ENCODE measurements at regions not wholly inside any gene's neighbourhood (a gene's known extent, or its start where the extent isn't known, plus 50 kb on each side); places are given as distances from the start of the nearest gene placed in this dataset.

- no peak for DNase-seq
These were observed 475.2 kb downstream of the LPIN1 start for GRCh38 chr2:12221584-12221983.

DNA sequence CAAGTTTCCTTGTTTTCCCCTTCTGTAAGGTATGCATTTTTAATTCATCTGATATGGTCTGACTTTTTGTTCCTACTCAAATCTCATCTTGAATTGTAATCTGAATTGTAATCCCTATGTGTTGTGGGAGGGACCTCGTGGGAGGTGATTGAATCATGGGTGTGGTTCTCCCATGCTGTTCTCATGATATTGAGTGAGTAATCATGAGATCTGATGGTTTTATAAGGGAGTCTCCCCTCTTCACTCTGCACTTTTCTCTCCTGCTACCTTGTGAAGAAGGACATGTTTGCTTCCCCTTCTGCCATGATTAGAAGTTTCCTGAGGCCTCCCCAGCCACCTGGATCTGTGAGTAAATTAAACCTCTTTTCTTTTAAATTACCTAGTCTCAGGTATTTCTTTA lies 476.1 kb downstream of the LPIN1 start:
- DNase-seq = no peak

- DNase-seq = no peak
These were observed 477.3 kb downstream of the LPIN1 start for GRCh38 chr2:12223732-12224131.

DNA sequence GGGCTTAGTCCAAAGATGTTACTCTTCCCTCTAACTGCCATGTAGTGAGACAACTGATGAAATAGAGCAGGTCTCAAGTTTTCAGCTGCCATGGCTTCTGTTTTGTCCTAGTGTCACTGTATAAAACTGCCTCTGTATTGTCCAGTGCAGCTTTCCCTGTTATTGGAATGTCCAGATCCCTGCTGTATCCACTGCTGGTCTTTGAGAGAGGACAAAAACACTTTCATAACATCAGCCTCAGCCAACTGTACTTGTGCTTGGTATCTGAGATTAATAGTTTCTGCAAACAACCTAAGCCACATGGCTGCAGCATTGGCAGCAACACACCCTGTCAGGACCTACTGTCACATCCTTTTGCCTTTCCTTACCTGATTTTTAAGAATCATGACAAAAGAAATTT lies 480.2 kb downstream of the LPIN1 start:
- no peak for DNase-seq

DNA sequence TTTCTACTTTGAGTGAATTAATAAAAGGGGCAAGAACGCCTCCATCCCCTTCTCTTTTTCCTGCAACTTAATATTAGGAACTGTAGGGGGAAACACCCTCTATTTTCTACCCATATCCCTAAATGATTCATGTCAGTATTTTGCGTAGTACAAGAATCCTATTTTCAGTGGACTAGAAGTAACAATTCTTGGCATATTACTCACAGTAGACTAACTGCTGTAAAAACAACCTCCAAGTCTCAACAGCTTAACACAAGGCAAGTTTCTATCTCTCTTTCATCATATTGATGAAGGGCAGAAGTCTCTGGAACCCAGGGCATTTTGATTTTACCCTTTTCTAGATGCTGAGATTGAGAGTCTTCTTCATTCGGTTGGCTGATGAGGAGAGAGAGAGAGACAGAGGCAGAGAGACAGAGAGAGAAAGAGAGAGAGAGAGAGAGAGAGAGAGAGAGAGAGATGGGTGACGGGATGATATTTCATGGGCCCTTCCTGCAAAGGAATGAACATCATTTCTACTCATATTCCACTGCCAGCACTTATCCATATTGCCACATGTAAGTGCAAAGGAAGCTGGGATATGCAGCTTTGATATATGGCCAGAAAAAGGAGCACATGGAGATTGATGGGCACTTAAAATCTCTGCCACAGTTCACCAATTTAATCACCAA lies 481.6 kb downstream of the LPIN1 start:
- no peak for DNase-seq

- DNase-seq = no peak
These were observed 484.9 kb downstream of the LPIN1 start for GRCh38 chr2:12231288-12231687.

- DNase-seq = no peak
These were observed 483.9 kb upstream of the TRIB2 start for GRCh38 chr2:12232876-12233275.

DNA sequence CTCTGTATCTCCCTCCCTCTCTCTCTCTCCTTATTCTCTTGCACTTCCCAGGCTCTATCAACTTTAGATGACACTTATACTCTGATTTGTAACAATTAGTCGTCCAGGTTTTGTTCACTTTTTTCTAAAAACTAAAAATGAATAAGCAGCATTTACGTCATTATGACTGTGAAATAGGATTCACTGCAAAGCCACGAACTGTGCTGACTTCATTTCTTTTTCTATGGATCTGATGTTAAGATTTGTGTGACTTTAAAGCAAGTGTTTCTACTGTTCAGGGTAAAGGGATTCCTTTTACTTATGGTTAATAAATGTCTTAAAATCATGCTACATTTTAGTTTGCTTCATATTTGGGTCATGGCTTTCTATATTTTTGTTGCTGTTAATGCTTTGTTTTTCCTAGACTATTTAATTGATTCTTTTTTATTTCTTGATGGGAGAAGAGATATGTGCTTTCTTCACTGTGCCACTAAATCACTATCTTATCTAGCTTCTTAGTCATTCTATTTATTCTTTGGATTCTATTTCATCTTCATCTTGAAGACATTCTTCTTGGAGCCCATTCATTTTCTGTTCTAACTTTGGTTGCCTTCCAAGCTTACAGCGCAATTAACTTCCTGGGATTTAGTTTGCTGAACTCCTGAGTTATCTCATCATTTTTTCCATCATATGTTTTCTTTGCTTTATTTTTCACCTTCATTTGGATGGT lies 480.4 kb upstream of the TRIB2 start:
- no peak for DNase-seq

DNA sequence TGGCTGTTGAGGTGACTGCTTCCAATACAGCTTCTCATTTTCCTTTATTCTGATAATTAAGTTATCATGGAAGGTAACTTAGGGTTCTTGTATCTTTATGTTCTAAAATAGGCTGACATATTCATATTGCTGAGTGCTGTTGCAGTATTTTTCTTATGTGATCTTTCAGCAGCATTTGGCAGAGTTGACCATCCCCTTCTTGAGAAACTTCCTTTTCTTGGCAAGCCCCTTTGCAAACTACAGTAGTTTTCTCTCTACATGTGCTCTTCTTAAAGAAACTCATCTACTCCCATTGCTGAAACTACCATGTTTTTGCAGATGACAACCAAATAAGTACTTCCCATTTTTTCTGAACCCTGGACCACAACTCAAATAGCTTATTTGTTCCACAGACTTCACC lies 476.5 kb upstream of the TRIB2 start:
- no peak for DNase-seq

DNA sequence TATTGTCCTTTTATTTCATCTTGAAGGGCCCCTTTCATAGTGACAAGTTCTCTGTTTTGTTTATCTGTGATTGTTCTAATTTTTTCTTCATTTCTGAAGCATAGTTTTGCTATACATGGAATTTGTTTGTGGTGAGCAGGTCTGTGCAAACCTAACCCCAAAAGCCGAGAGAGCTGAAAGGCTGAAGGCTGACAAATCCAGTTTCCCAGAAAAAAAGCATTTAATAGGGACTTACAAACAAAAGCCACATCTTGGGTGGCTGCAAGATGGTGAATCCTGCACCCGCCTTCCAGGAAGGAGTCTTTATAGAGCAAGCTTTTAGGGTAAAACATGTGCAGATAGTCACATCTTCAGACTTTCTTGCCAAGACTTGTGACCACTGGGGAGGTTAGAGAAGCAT lies 473.4 kb upstream of the TRIB2 start:
- no peak for DNase-seq

- DNase-seq = no peak
These were observed 472.7 kb upstream of the TRIB2 start for GRCh38 chr2:12244070-12244469.

GRCh38 chr2:12251121-12251520 lies 465.6 kb upstream of the TRIB2 start:
- no peak for DNase-seq

DNA sequence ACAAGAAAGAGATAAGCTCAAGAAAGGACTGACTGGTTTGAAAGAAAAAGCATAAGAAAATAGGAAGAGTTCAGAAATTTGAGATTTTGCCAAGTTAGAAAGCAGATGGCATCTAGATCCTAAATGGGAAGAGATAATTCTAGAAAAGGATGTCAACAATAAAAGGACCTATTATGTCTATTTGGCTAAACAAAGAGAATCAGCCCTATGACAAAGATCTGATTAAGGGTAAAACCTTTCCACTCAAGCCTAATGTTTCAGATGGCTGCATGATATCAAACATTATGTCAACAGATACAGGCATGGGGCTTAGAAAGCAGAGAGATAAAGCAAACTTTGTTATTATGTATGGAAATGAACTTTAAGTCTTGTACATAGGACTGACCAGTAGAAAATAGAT lies 465.0 kb upstream of the TRIB2 start:
- no peak for DNase-seq

- DNase-seq = no peak
These were observed 463.5 kb upstream of the TRIB2 start for GRCh38 chr2:12253167-12253778.

DNA sequence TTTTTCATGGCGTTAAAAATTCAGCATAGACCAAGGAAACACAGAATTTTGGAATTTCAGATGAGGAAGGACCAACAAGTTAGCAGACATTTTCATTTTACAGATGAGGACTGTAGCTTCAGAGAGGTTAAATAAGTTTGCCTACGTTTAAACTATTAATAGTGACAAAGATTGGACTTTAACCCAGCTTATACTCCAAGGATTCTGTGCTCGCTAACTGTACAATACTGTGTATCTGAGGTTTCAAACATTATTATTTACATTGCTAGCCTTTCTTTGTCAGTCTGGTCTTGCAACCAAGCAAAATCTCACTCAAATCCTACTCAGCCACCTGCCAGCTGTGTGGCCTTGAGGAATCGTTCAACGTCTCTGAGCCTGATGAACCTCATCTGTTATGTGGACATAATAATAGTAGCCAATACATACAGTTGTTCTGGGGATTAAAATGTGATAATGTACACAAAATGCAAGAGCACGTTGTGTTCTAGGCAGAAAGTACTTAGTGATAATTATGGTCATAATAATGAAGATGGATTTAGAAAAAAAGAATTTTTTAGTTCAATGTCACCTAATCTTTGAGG lies 462.4 kb upstream of the TRIB2 start:
- DNase-seq = no peak

- DNase-seq = no peak
These were observed 460.5 kb upstream of the TRIB2 start for GRCh38 chr2:12256206-12256605.

- DNase-seq = no peak
These were observed 459.3 kb upstream of the TRIB2 start for GRCh38 chr2:12257476-12257875.

GRCh38 chr2:12259493-12259892 lies 457.2 kb upstream of the TRIB2 start:
- no peak for DNase-seq

DNA sequence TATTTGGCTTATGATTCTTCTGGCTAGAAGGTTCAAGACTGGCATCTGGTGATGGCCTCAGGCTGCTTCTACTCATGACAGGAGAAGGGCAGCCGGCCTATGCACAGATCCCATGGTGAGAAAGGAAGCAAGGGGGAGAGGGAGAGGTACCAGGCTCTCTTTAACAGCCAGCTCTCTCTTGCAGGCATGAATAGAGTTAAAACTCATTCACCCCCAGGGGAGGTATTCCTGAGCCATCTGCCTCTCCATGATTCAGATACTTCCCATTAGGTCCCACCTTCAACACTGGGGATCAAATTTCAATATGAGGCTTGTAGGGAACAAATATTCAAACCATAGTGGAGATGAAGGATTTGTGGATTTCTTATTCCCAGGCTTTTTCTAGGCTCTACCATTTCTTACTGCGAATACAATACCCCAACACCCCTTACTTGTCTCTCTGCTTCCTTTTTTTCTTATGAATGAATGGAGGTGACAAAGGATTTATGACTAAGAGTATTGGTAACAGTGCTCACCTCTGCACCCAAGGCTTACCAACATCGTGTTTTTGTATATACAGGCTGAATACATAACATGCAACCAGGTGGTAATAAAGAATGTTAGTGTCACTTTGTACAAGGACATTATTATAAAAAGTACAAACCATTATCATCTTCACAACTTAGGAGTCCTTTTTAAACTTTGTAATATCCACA lies 454.6 kb upstream of the TRIB2 start:
- no peak for DNase-seq

DNA sequence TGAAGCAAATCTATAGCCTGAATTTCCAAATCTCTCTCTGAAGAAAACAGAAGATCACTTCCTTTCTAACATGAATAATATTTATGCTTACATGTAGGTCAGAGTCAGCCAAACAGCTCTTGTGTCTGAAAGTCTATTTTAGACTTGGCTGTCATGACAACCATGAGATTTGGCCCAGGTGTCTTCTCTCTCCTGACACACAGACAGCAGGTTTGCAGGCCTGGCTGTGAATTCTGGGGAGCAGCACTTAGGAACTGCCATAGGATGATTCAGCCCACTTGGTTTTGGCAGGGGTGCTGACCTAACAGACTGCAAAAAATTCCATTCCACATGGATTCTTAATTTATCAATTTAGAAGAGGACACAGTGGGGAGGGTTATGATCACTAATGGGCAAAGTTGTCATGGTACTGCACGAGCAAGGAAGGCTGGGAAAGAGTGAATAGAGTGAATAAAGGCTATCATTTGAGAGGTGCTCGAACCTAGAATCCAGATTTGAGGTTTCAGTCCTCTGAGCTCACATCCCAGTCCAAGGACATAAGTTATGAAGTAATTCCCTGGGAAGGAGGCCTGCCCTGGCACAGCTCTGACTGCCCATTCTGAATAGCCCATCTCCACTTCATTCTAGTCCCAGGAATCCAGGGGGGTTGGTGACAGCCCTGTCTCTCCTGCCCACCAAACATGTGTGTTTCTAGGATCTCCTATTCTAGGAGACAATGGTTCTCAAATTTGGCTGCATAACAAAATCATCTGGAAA lies 453.9 kb upstream of the TRIB2 start:
- no peak for DNase-seq

DNA sequence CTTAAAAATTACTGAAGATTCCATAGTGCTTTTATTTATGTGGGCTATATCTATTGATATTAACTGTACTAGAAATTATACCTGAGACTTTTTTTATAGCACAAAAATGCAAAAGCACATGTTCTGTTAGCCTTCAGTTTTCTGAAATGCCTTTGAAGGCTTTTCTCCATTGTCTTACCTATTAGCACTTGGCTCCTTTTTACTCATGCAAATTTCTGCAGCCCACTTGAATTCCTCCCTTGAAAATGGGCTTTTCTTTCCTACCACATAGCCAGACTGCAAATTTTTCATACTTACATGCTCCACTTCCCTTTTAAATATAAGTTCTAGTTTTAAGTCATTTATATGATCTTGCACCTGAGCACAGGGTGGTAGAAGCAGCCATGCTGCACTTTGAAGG lies 453.0 kb upstream of the TRIB2 start:
- no peak for DNase-seq

DNA sequence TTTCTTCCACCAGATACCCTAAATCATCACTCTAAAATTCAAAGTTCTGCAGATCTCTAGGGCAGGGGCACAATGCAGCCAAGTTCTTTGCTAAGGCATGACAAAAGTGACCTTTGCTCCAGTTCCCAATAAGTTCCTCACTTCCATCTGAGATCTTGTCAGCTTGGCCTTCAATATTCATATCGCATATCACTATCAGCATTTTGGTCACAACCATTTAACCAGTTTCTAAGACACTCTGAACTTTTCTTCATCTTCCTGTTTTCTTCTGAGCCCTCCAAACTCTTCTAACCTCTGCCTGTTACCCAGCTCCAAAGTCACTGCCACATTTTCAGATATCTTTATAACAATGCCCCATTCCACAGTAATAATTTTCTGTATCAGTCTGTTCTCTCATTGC lies 452.6 kb upstream of the TRIB2 start:
- DNase-seq = no peak

GRCh38 chr2:12265646-12266045 lies 451.1 kb upstream of the TRIB2 start:
- DNase-seq = no peak

All from DMS79 (cell line).